Stimulated activated CD8-positive, alpha-beta memory T cell treated with anti-CD3 and anti-CD28 coated beads, Interleukin-7, amount 100 ng/mL, for 48 hours (primary cell): ENCODE measurements at regions not wholly inside any gene's neighbourhood (a gene's known extent, or its start where the extent isn't known, plus 50 kb on each side); places are given as distances from the start of the nearest gene placed in this dataset.
A peak's percentile ranks its signal among the peaks of the same experiment; 100 is the strongest.
"Not testable (repeated sequence)": the region's sequence is repeated elsewhere in the genome, so short reads cannot be mapped to it uniquely, and the experiment has no call there.

Source experiments
- DNase-seq, 2 donors: peaks; one replicate each; pipeline ENCODE4 v3.0.0-alpha.2; 2020; ENCODE audit warnings: low read depth in 1 of 2; ENCODE audit errors: extremely low read depth in 1 of 2

DNA sequence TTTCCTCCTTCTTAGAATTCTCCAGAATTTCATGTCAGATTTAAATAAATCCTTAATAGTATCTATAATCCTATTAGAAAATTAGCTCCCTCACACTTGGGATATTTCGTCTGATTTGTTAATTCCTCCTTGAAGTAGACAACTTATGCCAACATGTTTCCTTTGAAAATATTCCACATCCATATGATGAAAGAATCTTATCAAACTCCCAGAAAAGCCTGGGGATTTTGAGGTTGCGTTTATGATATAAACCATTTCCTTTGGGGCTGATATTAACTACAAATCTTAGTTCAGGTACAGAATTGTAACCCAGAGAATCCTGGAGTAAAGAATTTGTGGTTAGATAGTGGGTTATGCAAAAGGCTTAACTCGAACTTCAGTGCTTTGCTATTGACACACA lies 2373.8 kb upstream of the ACO1 start:
- no peak for DNase-seq

DNA sequence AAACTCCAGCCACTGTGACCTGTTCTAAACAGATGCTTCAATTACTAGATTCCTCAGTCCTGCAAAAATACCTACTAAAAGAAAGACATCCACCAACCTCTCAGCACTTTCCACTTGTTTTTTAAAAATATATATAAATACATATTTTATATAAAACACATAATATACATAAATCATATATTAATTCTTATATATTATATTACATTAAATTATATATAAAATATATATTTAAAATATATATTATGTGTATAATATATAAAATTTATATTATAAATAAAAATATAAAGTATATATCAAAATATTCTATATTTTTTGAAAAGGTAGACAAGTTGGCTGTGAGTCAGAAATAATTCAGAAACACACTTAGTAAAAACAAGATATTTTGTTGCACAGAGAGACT lies 2371.8 kb upstream of the ACO1 start:
- no peak for DNase-seq

GRCh38 chr9:30015073-30015472 lies 2369.4 kb upstream of the ACO1 start:
- no peak for DNase-seq

DNA sequence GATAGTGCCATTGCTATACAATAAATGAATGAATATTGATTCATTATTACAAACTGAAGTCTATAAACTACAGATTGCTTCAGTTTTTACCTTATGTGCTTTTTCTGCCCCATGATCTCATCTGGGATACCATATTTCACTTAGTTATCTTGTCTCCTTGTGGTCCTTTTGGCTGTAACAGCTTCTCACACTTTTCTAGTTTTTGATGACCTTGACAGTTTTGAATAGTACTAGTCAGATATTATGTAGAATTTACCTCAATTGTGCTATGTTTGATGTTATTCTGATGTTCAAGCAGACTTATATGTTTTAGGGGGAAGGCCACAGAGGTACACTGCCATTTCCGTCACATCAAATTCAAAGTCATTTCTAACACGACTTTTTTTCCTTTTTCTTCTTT lies 2364.3 kb upstream of the ACO1 start:
- no peak for DNase-seq

- no peak for DNase-seq
Measured at GRCh38 chr9:30035761-30036160, 2348.7 kb upstream of the ACO1 start.

GRCh38 chr9:30036558-30036957 lies 2347.9 kb upstream of the ACO1 start:
- no peak for DNase-seq

DNA sequence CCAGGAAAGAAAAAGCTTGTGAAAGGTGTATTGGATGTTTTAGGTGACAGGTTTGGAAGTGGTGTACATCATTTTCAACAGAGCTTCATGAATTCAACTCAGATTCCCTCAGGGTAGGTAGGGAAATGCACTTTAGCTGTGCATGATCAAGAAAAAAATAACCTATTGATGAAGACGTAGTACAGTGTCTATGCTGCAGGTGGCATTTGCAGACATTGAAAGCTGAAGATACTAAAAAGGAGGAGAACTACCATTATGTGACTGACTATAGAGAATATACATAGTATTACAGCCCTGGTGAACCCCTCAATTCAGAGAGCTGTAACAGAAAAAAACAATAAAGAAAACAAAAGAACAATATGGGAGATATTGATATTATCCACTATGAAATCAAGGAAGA lies 2344.7 kb upstream of the ACO1 start:
- DNase-seq: no peak

GRCh38 chr9:30048396-30048795 lies 2336.0 kb upstream of the ACO1 start:
- no peak for DNase-seq

DNA sequence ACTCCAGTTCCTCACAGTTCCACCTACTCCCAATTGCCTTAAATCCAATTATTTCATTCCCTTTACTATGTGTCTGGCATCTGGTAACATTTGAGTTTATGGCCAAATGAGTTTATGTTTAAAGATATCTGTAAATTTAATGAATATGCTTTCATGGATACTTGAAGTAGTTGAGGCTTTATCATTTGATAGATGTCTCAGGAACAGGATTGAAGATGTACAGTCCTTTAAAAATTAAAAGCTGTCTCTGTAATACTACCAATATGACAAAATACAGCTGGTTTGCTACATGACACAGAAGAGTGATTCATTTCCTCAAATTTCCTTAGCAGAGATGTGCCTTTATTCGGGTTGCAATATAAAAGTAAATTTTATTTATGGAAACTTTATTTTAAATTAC lies 2326.0 kb upstream of the ACO1 start:
- no peak for DNase-seq

GRCh38 chr9:30060976-30061375 lies 2323.5 kb upstream of the ACO1 start:
- no peak for DNase-seq

GRCh38 chr9:30065888-30066287 lies 2318.6 kb upstream of the ACO1 start:
- no peak for DNase-seq

GRCh38 chr9:30069236-30069635 lies 2315.2 kb upstream of the ACO1 start:
- not testable (repeated sequence) for DNase-seq

- no peak for DNase-seq
Measured at GRCh38 chr9:30075022-30075421, 2309.4 kb upstream of the ACO1 start.

DNA sequence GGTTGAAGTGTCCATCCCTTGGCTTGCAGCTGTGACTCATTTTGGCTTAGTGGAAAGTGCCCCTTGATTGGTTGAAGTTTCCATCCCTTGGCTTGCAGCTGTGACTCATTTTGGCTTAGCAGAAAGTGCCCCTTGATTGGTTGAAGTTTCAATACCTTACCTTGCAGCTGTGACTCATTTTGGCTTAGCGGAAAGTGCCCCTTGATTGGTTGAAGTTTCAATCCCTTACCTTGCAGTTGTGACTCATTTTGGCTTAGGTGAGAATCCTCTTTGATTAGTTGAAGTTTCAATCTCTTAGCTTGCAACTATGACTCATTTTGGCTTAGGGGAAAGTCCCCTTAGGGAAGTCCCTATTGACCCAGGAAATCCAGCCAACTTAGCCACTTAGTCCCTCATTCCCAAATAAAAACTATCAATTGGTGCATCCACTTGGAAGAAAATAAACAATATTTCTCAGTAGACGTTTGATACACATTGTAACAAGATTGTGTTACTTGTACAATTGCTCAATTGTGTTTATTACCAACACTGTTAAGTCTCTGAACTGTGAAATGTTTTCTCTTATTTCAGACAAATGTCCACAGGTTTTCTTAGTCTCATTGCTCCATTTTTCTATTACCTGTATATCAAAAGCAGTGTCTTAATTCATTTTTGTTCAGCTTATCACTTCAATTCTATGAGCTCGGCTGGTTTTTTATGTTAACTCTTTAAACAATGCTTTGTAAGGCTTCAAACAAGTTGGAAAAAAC lies 2308.8 kb upstream of the ACO1 start:
- peak in 1 of 2 donors; percentile 37 for DNase-seq

- DNase-seq: no peak
Measured at GRCh38 chr9:30078195-30078594, 2306.2 kb upstream of the ACO1 start.

DNA sequence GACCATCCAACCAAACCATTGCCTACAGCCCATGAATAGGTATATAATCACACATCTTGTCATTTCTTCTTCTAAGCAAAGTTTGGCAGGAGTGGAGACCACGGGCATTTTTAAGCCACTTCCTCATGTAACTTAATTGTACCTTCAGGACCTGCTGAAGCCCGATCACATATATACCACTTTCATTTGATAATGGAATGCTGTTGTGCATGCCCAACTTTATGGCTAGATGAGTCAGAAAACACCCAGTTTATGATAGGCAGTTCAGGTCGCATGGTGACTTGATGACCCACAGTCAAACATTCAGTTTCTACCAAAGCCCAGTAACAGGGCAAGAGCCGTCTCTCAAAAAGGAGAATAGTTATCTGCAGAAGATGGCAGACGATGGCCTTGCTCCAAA lies 2295.0 kb upstream of the ACO1 start:
- DNase-seq: no peak

GRCh38 chr9:30103647-30104394 lies 2280.6 kb upstream of the ACO1 start:
- DNase-seq: no peak

- DNase-seq: not testable (repeated sequence)
Measured at GRCh38 chr9:30107134-30107533, 2277.3 kb upstream of the ACO1 start.

GRCh38 chr9:30116673-30117217 lies 2267.7 kb upstream of the ACO1 start:
- DNase-seq: no peak

DNA sequence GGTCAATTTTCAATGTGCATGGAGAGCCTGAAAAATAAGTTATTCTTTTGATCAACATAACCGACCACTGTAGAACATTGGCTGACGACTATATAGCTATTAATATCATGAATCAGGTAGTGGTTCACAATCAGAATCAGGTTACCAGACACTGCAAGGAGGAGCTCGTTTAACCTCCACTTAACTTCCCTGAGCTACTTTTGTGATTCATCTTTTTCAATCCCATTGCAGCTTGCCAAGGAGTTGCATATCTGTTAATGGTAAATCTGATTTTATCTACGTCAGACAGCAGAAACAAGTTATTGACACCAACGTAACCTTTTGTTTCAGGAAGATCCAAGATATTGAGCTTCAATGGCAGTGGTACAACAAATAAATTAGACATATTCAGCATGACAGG lies 2263.8 kb upstream of the ACO1 start:
- no peak for DNase-seq

- DNase-seq: no peak
Measured at GRCh38 chr9:30121611-30122010, 2262.8 kb upstream of the ACO1 start.

GRCh38 chr9:30125881-30126280 lies 2258.6 kb upstream of the ACO1 start:
- DNase-seq: no peak
